NT2/D1 (cell line): ENCODE measurements at regions not wholly inside any gene's neighbourhood (a gene's known extent, or its start where the extent isn't known, plus 50 kb on each side); places are given as distances from the start of the nearest gene placed in this dataset.

Experiments used
- DNase-seq: peaks from one replicate; pipeline ENCODE4 v3.0.0-alpha.2; 2011; ENCODE audit warnings: low read depth, low spot score
- H3K27me3 ChIP-seq: 2 replicates; pipeline ENCODE4 v1.6.0; 2011; ENCODE audit warnings: mild to moderate bottlenecking; ENCODE audit not compliant: insufficient read length, insufficient read depth
- H3K36me3 ChIP-seq: 2 replicates; pipeline ENCODE4 v1.6.1; 2011; ENCODE audit warnings: mild to moderate bottlenecking, low read length, mixed read lengths; ENCODE audit not compliant: insufficient read depth, insufficient read length
- H3K4me1 ChIP-seq: 2 replicates; pipeline ENCODE4 v1.5.1; 2011; ENCODE audit not compliant: insufficient read depth, insufficient read length
- H3K4me3 ChIP-seq: 2 replicates; pipeline ENCODE4 v1.5.1; 2011; ENCODE audit warnings: low read depth; ENCODE audit not compliant: insufficient read length
- H3K9ac ChIP-seq: 2 replicates; pipeline ENCODE4 v1.6.0; 2011; ENCODE audit warnings: low read depth; ENCODE audit not compliant: insufficient read length
- H3K9me3 ChIP-seq: 2 replicates; pipeline ENCODE4 v1.5.1; 2011; ENCODE audit warnings: mild to moderate bottlenecking, low read length; ENCODE audit not compliant: insufficient read depth
- SUZ12 ChIP-seq: IDR thresholded peaks from 2 replicates; pipeline ENCODE4 v1.6.1; 2011; ENCODE audit not compliant: insufficient read length, insufficient read depth; ENCODE audit errors: extremely low read depth
- YY1 ChIP-seq: IDR thresholded peaks from 2 replicates; pipeline ENCODE4 v1.6.1; 2011; ENCODE audit not compliant: insufficient read length, insufficient read depth
- ZNF274 ChIP-seq: IDR thresholded peaks from 2 replicates; pipeline ENCODE4 v1.6.1; 2011; ENCODE audit warnings: mild to moderate bottlenecking, low read depth, low read length

GRCh38 chr1:239676522-239677273 is 290.3 kb downstream of the CHRM3 start:
- Histone ChIP-seq H3K4me1 (peaks cover 3% of the 10 kb centered on the region), H3K27me3 (no peaks in the 10 kb centered on the region), H3K4me3 (no peak overlapping the region), H3K36me3 (peaks cover 13% of the 10 kb centered on the region), H3K9me3 (no peaks in the 10 kb centered on the region), H3K9ac (no peak overlapping the region)
- no peak for DNase-seq
- TF ChIP-seq YY1 (no peak), SUZ12 (no peak), ZNF274 (no peak)

- no peaks in the 10 kb centered on the region for H3K27me3 ChIP-seq
- peaks cover 3% of the 10 kb centered on the region for H3K4me1 ChIP-seq
- no peaks in the 10 kb centered on the region for H3K9me3 ChIP-seq
- TF ChIP-seq ZNF274 (no peak), YY1 (no peak), SUZ12 (no peak)
- no peak overlapping the region for H3K9ac ChIP-seq
- peaks cover 13% of the 10 kb centered on the region for H3K36me3 ChIP-seq
- DNase-seq, result no peak
- H3K4me3 ChIP-seq, result no peak overlapping the region
Observed at GRCh38 chr1:239677362-239677761, 291.0 kb downstream of the CHRM3 start.

GRCh38 chr1:239678181-239678580 is 291.8 kb downstream of the CHRM3 start:
- Histone ChIP-seq H3K9me3 (no peaks in the 10 kb centered on the region), H3K36me3 (peaks cover 10% of the 10 kb centered on the region), H3K9ac (no peak overlapping the region), H3K4me3 (no peak overlapping the region), H3K27me3 (no peaks in the 10 kb centered on the region), H3K4me1 (peaks cover 3% of the 10 kb centered on the region)
- TF ChIP-seq ZNF274 (no peak), SUZ12 (no peak), YY1 (no peak)
- DNase-seq, result no peak

GRCh38 chr1:239682046-239682445 is 295.7 kb downstream of the CHRM3 start:
- H3K27me3 ChIP-seq, result no peaks in the 10 kb centered on the region
- DNase-seq, result no peak
- no peak overlapping the region for H3K4me3 ChIP-seq
- H3K9me3 ChIP-seq, result no peaks in the 10 kb centered on the region
- no peak for TF ChIP-seq ZNF274
- no peak for TF ChIP-seq SUZ12
- TF ChIP-seq YY1, result no peak
- peaks cover 10% of the 10 kb centered on the region for H3K36me3 ChIP-seq
- H3K4me1 ChIP-seq, result no peaks in the 10 kb centered on the region
- no peak overlapping the region for H3K9ac ChIP-seq

GRCh38 chr1:239682960-239683359 is 296.6 kb downstream of the CHRM3 start:
- Histone ChIP-seq H3K4me3 (no peak overlapping the region), H3K4me1 (no peaks in the 10 kb centered on the region), H3K27me3 (no peaks in the 10 kb centered on the region), H3K9ac (no peak overlapping the region), H3K36me3 (peaks cover 10% of the 10 kb centered on the region), H3K9me3 (no peaks in the 10 kb centered on the region)
- DNase-seq, result no peak
- TF ChIP-seq SUZ12 (no peak), ZNF274 (no peak), YY1 (no peak)

GRCh38 chr1:239686386-239686785 is 300.0 kb downstream of the CHRM3 start:
- no peaks in the 10 kb centered on the region for H3K9me3 ChIP-seq
- H3K9ac ChIP-seq, result no peak overlapping the region
- H3K36me3 ChIP-seq, result no peaks in the 10 kb centered on the region
- H3K4me3 ChIP-seq, result no peak overlapping the region
- no peak for TF ChIP-seq ZNF274
- no peaks in the 10 kb centered on the region for H3K27me3 ChIP-seq
- H3K4me1 ChIP-seq, result no peaks in the 10 kb centered on the region
- no peak for DNase-seq

GRCh38 chr1:239696317-239696716 is 309.9 kb downstream of the CHRM3 start:
- no peaks in the 10 kb centered on the region for H3K36me3 ChIP-seq
- no peak overlapping the region for H3K9ac ChIP-seq
- no peaks in the 10 kb centered on the region for H3K9me3 ChIP-seq
- no peaks in the 10 kb centered on the region for H3K4me1 ChIP-seq
- TF ChIP-seq ZNF274 (no peak), YY1 (no peak), SUZ12 (no peak)
- no peaks in the 10 kb centered on the region for H3K27me3 ChIP-seq
- no peak overlapping the region for H3K4me3 ChIP-seq
- no peak for DNase-seq

GRCh38 chr1:239700667-239701066 is 314.3 kb downstream of the CHRM3 start:
- no peaks in the 10 kb centered on the region for H3K27me3 ChIP-seq
- no peak overlapping the region for H3K4me3 ChIP-seq
- no peaks in the 10 kb centered on the region for H3K4me1 ChIP-seq
- no peaks in the 10 kb centered on the region for H3K36me3 ChIP-seq
- no peaks in the 10 kb centered on the region for H3K9me3 ChIP-seq
- H3K9ac ChIP-seq, result no peak overlapping the region
- DNase-seq, result no peak
- TF ChIP-seq ZNF274 (no peak), SUZ12 (no peak), YY1 (no peak)
